ENCODE measurements at regions not wholly inside any gene's neighbourhood (a gene's known extent, or its start where the extent isn't known, plus 50 kb on each side); places are given as distances from the start of the nearest gene placed in this dataset.

- Histone ChIP-seq H3K27me3 (replicated peaks; ENCODE audit: insufficient read depth) (no peaks in the 10 kb centered on the region), H3F3A (ENCODE audit: insufficient read depth) (no peaks in the 10 kb centered on the region), H3K4me2 (ENCODE audit: unreplicated experiment) (no peak overlapping the region), H3K9me2 (ENCODE audit: insufficient read depth) (no peaks in the 10 kb centered on the region), H3K9me3 (ENCODE audit: low read depth) (peaks cover 3% of the 10 kb centered on the region), H3K79me2 (ENCODE audit: insufficient read depth) (no peaks in the 10 kb centered on the region), H3K4me1 (ENCODE audit: insufficient read depth) (no peaks in the 10 kb centered on the region), H2AFZ (no peak overlapping the region), H3K9ac (no peak overlapping the region), H3K27ac (no peak overlapping the region), H3K36me3 (ENCODE audit: low read depth) (no peaks in the 10 kb centered on the region), H3K4me3 (no peak overlapping the region), H4K20me1 (ENCODE audit: insufficient read depth) (no peaks in the 10 kb centered on the region)
- in situ Hi-C loops (cut with MboI): no loop called here
- no peak for DNase-seq
- 28 to 30% methylated on average over 2 of the region's 2 CpGs for WGBS, 2 experiments (ENCODE audit: low coverage in 1 of 2, low lambda C conversion rate in 2 of 2, missing lambda C conversion rate in 2 of 2)
- TF ChIP-seq EZH2phosphoT487 (IDR thresholded peaks at IDR 0.05; ENCODE audit: insufficient read depth, low read depth): no peak
- no peak for TF ChIP-seq EZH2 (IDR thresholded peaks at IDR 0.05; ENCODE audit: insufficient read depth, poor library complexity, severe bottlenecking)
Observed at GRCh38 chr21:19842601-19843000, 1155.6 kb upstream of the NCAM2 start.

GRCh38 chr21:19844334-19844733 lies 1153.9 kb upstream of the NCAM2 start:
- H3K9ac ChIP-seq: no peak overlapping the region
- in situ Hi-C loops (cut with MboI): no loop called here
- no peaks in the 10 kb centered on the region for H3K27me3 ChIP-seq (replicated peaks; ENCODE audit: insufficient read depth)
- DNase-seq: no peak
- H2AFZ ChIP-seq: no peak overlapping the region
- H3K9me3 ChIP-seq (ENCODE audit: low read depth): peaks cover 3% of the 10 kb centered on the region
- H3K27ac ChIP-seq: no peak overlapping the region
- no peaks in the 10 kb centered on the region for H4K20me1 ChIP-seq (ENCODE audit: insufficient read depth)
- H3K4me1 ChIP-seq (ENCODE audit: insufficient read depth): no peaks in the 10 kb centered on the region
- no peaks in the 10 kb centered on the region for H3K9me2 ChIP-seq (ENCODE audit: insufficient read depth)
- H3F3A ChIP-seq (ENCODE audit: insufficient read depth): no peaks in the 10 kb centered on the region
- H3K4me2 ChIP-seq (ENCODE audit: unreplicated experiment): no peak overlapping the region
- H3K79me2 ChIP-seq (ENCODE audit: insufficient read depth): no peaks in the 10 kb centered on the region
- TF ChIP-seq EZH2 (IDR thresholded peaks at IDR 0.05; ENCODE audit: insufficient read depth, poor library complexity, severe bottlenecking) (no peak), EZH2phosphoT487 (IDR thresholded peaks at IDR 0.05; ENCODE audit: insufficient read depth, low read depth) (no peak)
- no peak overlapping the region for H3K4me3 ChIP-seq
- no peaks in the 10 kb centered on the region for H3K36me3 ChIP-seq (ENCODE audit: low read depth)
- 0 to 5% methylated on average over 2 of the region's 2 CpGs for WGBS, 2 experiments (ENCODE audit: low coverage in 1 of 2, low lambda C conversion rate in 2 of 2, missing lambda C conversion rate in 2 of 2)

GRCh38 chr21:19850157-19850556 lies 1148.1 kb upstream of the NCAM2 start:
- Histone ChIP-seq H3K4me2 (ENCODE audit: unreplicated experiment) (no peak overlapping the region), H3K27me3 (replicated peaks; ENCODE audit: insufficient read depth) (no peaks in the 10 kb centered on the region), H3F3A (ENCODE audit: insufficient read depth) (no peaks in the 10 kb centered on the region), H2AFZ (no peak overlapping the region), H3K4me1 (ENCODE audit: insufficient read depth) (no peaks in the 10 kb centered on the region), H3K9ac (no peak overlapping the region), H3K36me3 (ENCODE audit: low read depth) (no peaks in the 10 kb centered on the region), H3K9me2 (ENCODE audit: insufficient read depth) (no peaks in the 10 kb centered on the region), H3K27ac (no peak overlapping the region), H3K4me3 (no peak overlapping the region), H4K20me1 (ENCODE audit: insufficient read depth) (no peaks in the 10 kb centered on the region), H3K9me3 (ENCODE audit: low read depth) (no peaks in the 10 kb centered on the region), H3K79me2 (ENCODE audit: insufficient read depth) (no peaks in the 10 kb centered on the region)
- TF ChIP-seq EZH2 (IDR thresholded peaks at IDR 0.05; ENCODE audit: insufficient read depth, poor library complexity, severe bottlenecking): no peak
- 0 to 4% methylated on average over 1 of the region's 1 CpG for WGBS, 2 experiments (ENCODE audit: low coverage in 1 of 2, low lambda C conversion rate in 2 of 2, missing lambda C conversion rate in 2 of 2)
- in situ Hi-C loops (cut with MboI): no loop called here
- DNase-seq: no peak

- no peaks in the 10 kb centered on the region for H4K20me1 ChIP-seq (ENCODE audit: insufficient read depth)
- TF ChIP-seq EZH2phosphoT487 (IDR thresholded peaks at IDR 0.05; ENCODE audit: insufficient read depth, low read depth): no peak
- no peak for TF ChIP-seq EZH2 (IDR thresholded peaks at IDR 0.05; ENCODE audit: insufficient read depth, poor library complexity, severe bottlenecking)
- in situ Hi-C loops (cut with MboI): no loop called here
- H3K27me3 ChIP-seq (replicated peaks; ENCODE audit: insufficient read depth): no peaks in the 10 kb centered on the region
- no peaks in the 10 kb centered on the region for H3F3A ChIP-seq (ENCODE audit: insufficient read depth)
- no peaks in the 10 kb centered on the region for H3K36me3 ChIP-seq (ENCODE audit: low read depth)
- no peak overlapping the region for H3K4me2 ChIP-seq (ENCODE audit: unreplicated experiment)
- no peaks in the 10 kb centered on the region for H3K4me1 ChIP-seq (ENCODE audit: insufficient read depth)
- no peak overlapping the region for H3K9ac ChIP-seq
- no peak overlapping the region for H3K27ac ChIP-seq
- no peaks in the 10 kb centered on the region for H3K9me3 ChIP-seq (ENCODE audit: low read depth)
- 51 to 52% methylated on average over 10 of the region's 10 CpGs for WGBS, 2 experiments (ENCODE audit: low coverage in 1 of 2, low lambda C conversion rate in 2 of 2, missing lambda C conversion rate in 2 of 2)
- no peaks in the 10 kb centered on the region for H3K9me2 ChIP-seq (ENCODE audit: insufficient read depth)
- no peak overlapping the region for H2AFZ ChIP-seq
- no peak overlapping the region for H3K4me3 ChIP-seq
- no peaks in the 10 kb centered on the region for H3K79me2 ChIP-seq (ENCODE audit: insufficient read depth)
- no peak for DNase-seq
Observed at GRCh38 chr21:19853061-19853460, 1145.1 kb upstream of the NCAM2 start.
